Stimulated activated CD8-positive, alpha-beta memory T cell treated with anti-CD3 and anti-CD28 coated beads, Interleukin-2, amount 100 ng/mL, for 1 hour (primary cell): ENCODE measurements at regions not wholly inside any gene's neighbourhood (a gene's known extent, or its start where the extent isn't known, plus 50 kb on each side); places are given as distances from the start of the nearest gene placed in this dataset.

ENCODE experiments used
- DNase-seq, 2 donors: peaks; one replicate each; pipeline ENCODE4 v3.0.0-alpha.2; 2020; ENCODE audit warnings: low read depth in 2 of 2

DNA sequence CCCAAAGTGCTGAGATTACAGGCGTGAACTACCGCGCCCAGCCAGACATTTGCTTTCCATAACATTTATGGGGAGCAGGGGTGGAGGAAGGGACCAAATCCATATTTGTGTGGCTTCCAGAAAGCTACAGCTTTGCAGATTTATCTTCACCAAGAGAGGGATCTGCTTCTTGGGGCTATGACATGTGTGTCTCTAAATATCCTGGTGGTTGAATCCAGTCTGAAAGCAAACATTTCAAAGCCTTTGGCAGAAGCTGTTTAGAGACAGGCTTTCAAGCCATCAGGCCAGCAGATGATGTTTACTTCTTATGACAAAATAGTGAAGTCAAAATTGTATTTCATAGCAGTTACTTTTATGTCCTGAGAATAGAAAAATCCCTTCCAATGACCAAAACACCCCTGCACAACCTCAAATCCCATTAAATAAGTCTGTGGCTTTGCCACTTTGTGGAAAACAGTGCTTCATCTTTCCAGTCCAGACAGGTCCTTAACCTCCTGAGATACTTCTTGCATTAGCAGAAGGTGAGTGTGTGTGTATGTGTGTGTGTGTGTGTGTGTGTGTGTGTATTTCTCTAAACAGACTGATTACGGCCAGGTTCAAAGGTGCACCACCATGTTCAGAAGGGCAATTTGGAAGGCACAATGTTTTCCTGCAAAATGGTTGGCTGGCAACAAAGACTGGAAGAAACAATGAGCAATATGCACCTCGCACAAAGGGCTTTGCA lies 191.4 kb upstream of the LRIG1 start:
- no peak for DNase-seq

DNA sequence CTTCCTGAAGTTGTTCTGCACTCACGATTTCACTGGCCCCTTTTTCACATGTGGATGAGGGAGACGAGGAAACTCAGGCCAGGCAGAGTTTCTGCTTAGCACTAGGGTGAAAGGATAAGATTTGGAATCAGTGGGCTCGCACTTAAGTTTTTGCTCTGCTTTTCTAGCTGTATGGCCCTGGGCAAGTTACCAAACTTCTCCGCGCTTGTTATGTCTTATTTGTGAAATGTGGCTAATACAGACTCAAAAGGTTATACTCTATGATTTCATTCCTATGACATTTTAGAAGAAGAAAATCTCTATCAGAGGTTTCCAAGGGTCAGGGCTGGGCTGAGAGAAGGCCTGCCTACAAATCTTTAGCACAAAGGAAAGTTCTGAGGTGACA lies 191.9 kb upstream of the LRIG1 start:
- DNase-seq, result no peak

- DNase-seq, result no peak
Observed at GRCh38 chr3:66693461-66694031, 192.7 kb upstream of the LRIG1 start.

GRCh38 chr3:66702126-66702525 lies 201.3 kb upstream of the LRIG1 start:
- no peak for DNase-seq

- no peak for DNase-seq
Observed at GRCh38 chr3:66703501-66703900, 202.7 kb upstream of the LRIG1 start.

- no peak for DNase-seq
Observed at GRCh38 chr3:66705076-66705475, 204.3 kb upstream of the LRIG1 start.

- no peak for DNase-seq
Observed at GRCh38 chr3:66706890-66707289, 206.1 kb upstream of the LRIG1 start.

GRCh38 chr3:66709532-66709931 lies 208.7 kb upstream of the LRIG1 start:
- no peak for DNase-seq

DNA sequence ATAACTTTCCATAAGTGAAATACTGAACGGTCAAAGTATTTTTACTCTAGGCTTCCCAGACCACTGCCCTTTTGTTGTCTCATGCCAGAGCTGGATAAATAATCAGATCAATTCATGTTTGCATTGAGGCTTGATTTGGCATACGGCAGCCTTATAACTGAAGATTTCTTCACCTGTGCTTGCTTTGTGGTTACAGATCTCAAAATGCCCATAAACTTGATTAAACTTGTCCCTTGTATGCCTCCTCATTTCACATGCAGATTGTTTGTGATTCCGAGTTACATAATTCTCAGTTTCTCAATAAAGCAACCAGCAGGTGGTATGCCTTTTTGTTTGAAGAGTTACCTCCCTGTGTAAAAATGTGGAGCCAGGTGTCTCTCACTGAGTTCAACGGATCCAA lies 211.4 kb upstream of the LRIG1 start:
- DNase-seq, result no peak

GRCh38 chr3:66713921-66714320 lies 213.1 kb upstream of the LRIG1 start:
- DNase-seq, result no peak

DNA sequence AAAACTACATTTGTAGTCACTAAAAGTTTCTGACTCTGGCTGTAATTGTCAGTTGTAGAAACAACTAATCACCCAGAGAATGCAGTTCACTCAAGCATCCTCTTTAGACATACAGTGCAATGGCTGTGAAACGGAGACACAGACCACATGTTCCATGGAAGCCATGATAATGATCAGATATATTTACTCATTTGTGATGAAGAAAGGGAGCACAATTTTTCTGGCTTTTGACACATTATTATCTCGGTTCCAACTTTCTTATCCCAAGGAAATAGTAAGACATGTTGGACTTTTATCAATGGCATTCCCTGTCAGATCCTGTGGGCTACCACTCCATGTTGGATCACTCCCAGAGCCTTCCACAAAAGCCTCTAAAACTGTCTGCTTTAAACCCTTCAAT lies 215.0 kb upstream of the LRIG1 start:
- no peak for DNase-seq

GRCh38 chr3:66717806-66718205 lies 217.0 kb upstream of the LRIG1 start:
- DNase-seq, result no peak

GRCh38 chr3:66719796-66720356 lies 219.1 kb upstream of the LRIG1 start:
- DNase-seq, result no peak

DNA sequence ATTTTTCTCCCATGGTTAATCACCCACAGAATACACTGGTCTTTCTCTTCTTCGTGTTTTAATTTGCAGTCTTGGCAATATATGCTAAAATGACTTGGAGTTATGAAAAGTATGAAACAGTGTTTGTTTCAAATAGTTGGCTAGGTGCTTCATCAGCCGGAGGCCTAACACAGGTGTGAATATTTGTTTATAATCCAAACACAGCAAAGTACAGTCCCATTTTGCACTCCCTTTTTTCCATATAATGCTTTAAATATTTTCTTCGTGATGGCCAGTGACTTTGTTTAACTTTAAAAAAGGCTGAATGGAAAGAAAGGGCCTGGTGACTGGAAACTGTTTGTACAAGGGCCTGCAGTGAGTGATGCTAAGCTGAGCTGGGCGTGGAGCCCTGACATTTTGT lies 219.7 kb upstream of the LRIG1 start:
- no peak for DNase-seq

DNA sequence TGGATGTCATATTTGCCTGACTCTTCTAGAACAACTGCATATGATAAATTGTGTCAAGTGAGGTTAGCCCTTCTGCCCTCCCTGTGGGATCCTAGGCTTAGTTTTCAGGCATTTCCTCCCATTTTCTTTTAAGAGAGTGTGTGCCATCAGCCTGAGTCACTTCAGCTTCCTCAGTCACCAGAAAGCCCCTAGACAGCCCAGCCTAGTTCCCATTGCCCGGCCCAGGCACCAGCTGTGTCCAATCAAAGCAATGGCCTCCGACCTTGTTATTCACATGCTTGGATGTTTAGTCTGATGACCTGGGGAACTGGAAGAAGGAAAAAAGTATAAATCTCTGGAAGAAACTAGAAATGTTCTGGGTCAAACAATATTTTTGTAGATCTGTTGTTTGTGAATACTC lies 221.9 kb upstream of the LRIG1 start:
- DNase-seq, result no peak

DNA sequence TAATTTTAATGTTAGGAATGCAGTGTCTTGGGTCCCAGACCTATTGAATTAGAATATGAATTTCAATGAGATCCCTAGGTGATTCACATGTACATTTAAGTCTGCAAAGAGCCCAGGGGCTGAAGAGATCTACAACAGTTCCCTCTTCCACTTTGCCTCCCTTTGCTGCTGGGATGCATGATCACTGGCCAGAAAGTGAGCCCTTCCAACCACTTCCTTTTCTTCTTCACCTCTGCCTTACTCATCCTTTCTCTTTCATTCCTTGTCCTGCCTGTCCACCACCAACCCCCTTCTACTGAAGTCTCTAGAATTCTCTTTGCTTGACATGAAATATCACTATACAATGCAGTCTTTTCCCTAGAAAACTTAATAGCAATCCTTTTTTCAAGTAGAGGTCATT lies 222.4 kb upstream of the LRIG1 start:
- DNase-seq, result no peak

DNA sequence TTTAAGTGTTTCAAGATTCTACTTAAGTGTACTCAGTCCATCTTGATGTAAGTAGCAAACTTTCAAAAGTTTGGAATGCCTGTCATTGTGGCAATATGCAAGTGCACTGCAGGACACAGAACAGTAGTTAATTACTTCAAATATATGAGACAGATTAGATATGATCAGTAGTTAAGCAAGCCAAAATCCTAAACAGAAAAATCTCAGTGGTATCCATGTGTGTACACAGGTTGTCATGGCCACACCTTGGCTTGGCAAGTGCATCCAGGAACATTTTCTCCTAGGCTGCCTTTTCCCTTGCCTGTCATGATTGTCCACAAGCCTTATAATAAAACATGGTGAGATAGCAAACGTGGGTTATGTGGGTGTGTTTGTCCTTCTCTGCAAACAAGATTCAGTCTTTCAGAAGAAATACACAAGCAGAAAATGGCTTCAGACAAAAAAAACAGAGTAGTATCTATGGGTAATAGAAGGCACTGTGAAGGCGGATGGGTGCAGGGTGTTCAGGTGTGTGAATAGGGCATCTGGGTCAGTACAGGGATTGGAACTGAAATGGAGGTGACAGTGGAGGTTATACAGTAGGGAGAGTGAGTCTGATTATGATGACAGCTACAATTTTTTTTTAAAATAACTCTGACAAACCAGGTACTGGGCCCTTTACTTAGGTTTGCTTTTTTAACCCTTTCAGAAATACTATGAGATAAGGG lies 229.0 kb upstream of the LRIG1 start:
- DNase-seq, result no peak

DNA sequence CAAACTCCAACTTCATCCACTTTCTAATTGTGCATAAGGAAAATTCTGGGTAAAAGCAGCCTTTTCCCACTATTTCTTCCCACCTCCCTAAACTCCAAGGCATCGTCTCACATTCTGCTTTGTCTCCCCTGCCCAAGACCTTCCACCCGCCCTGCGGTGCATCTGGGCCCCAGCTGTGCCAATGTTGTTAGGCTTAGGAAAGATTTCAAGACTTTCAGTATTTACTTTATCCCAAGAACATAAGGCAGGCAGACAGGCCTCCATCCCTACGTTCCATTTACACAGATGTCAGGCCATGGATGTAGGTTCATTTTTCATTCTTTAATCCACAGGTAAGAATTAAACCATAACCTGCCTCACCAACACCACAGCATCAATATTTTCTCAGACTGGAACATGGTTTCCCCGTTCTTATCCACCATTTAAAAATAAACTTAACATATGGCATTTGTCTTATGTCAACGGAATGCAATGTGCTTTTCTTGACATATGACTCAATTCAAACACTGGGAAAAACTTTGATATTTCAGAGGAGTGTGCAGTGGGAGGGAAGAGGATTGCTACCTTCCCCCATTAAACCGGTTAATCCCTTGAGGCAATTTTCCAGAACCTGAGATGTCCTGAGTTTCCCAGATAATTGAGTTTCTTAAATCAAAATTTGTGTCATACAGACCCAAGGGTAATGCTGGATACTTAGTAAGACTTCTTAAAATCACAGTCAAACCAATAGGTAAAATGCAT lies 238.0 kb upstream of the LRIG1 start:
- DNase-seq, result no peak

DNA sequence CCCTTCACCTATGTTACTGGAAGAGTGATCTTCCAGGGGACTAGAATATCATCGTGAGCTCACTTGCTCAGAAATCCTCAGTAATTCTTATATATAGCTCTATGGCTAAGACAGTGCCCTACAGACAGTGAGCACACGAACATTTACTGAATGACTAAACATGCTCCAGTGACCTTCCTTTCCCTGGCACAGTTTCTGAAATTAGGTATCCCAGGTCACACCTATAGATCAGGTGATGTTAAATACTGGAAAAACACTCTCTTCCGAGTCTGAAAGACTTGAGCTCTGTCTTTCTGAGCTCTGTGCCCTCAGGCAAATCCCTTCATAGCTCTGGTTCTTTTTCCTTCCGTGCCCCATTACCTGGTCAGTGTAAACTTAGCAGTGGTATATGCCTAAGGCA lies 239.4 kb upstream of the LRIG1 start:
- no peak for DNase-seq

DNA sequence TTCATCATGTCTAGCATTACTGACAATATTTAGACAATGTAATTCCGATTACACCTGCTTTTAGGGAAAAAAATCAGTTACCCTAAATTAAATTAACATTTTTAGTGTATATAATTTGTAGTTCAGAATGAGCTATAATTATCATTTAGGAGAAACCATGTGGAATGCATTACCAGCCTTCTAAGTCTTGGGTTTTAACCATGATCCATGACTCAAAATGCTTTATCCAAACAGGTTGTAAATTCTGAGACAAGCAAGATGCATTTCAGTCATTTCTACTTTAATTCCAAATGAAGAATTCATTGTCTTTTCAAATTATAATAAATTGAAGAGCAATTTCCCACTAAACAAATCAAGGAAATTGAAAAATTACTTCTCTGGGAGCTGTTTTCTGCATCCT lies 243.7 kb upstream of the LRIG1 start:
- no peak for DNase-seq

- DNase-seq, result no peak
Observed at GRCh38 chr3:66744986-66745385, 244.2 kb upstream of the LRIG1 start.

- DNase-seq, result no peak
Observed at GRCh38 chr3:66747261-66747660, 246.4 kb upstream of the LRIG1 start.
